Liver (tissue), 8 donors: ENCODE measurements at regions not wholly inside any gene's neighbourhood (a gene's known extent, or its start where the extent isn't known, plus 50 kb on each side); places are given as distances from the start of the nearest gene placed in this dataset.

Source experiments
- DNase-seq: peaks from one replicate; pipeline ENCODE4 v3.0.0-alpha.2; 2017; ENCODE audit warnings: low spot score
- H3K27ac ChIP-seq, 2 donors: one replicate each; pipeline ENCODE4 v1.7.0; 2013; ENCODE audit warnings: inconsistent platforms in 2 of 2, low read length in 2 of 2, control low read depth in 1 of 2, low read depth in 1 of 2, mild to moderate bottlenecking in 1 of 2
- H3K27me3 ChIP-seq, 4 donors: one replicate each; pipeline versions ENCODE4 v1.6.1 to v1.7.0; 2013; ENCODE audit warnings: low read length in 3 of 4, inconsistent platforms in 1 of 4, mild to moderate bottlenecking in 1 of 4, moderate library complexity in 1 of 4; ENCODE audit not compliant: control insufficient read depth in 4 of 4, insufficient read depth in 4 of 4
- H3K36me3 ChIP-seq, 4 donors: one replicate each; pipeline versions ENCODE4 v1.6.1 to v1.7.0; 2013; ENCODE audit warnings: low read length in 3 of 4, mild to moderate bottlenecking in 3 of 4, low read depth in 1 of 4, moderate library complexity in 1 of 4; ENCODE audit not compliant: control insufficient read depth in 4 of 4, insufficient read depth in 3 of 4
- H3K4me1 ChIP-seq, 4 donors: one replicate each; pipeline versions ENCODE4 v1.6.1 to v1.7.0; 2013; ENCODE audit warnings: low read length in 3 of 4, mild to moderate bottlenecking in 3 of 4, moderate library complexity in 1 of 4; ENCODE audit not compliant: control insufficient read depth in 4 of 4, insufficient read depth in 4 of 4
- H3K4me3 ChIP-seq, 3 donors: one replicate each; pipeline versions ENCODE4 v1.6.1 to v1.7.0; 2013; ENCODE audit warnings: low read length in 3 of 3, control low read depth in 1 of 3, low read depth in 1 of 3, mild to moderate bottlenecking in 1 of 3
- H3K9ac ChIP-seq, 2 donors: one replicate each; pipeline ENCODE4 v1.7.0; 2013; ENCODE audit warnings: low read length in 2 of 2, mild to moderate bottlenecking in 2 of 2, moderate library complexity in 2 of 2, control low read depth in 1 of 2, low read depth in 1 of 2
- H3K9me3 ChIP-seq, 4 donors: one replicate each; pipeline versions ENCODE4 v1.6.1 to v1.7.0; 2013; ENCODE audit warnings: low read length in 3 of 4; ENCODE audit not compliant: control insufficient read depth in 4 of 4
- CTCF ChIP-seq: fragments of 150-350 bp; IDR thresholded peaks from 2 replicates; pipeline ENCODE4 v1.5.1; 2017; ENCODE audit warnings: improper control_type of control experiment, low read depth, low read length; ENCODE audit not compliant: missing input control
- EGR1 ChIP-seq, 2 donors: IDR thresholded peaks; 2 replicates each; pipeline ENCODE4 v1.6.1; 2016 to 2018; ENCODE audit warnings: antibody characterized with exemption in 2 of 2, low read depth in 2 of 2
- FOXA2 ChIP-seq: IDR thresholded peaks from 2 replicates; pipeline ENCODE4 v1.6.1; 2016; ENCODE audit warnings: antibody characterized with exemption
- GABPA ChIP-seq, 2 donors: IDR thresholded peaks in 1 of 2; conservative IDR thresholded peaks in 1 of 2; 2 replicates each; pipeline ENCODE4 v1.6.1; 2016; ENCODE audit warnings: antibody characterized with exemption in 2 of 2, mild to moderate bottlenecking in 1 of 2, moderate library complexity in 1 of 2
- HNF4A ChIP-seq, 2 donors: conservative IDR thresholded peaks; 2 replicates each; pipeline ENCODE4 v1.6.1; 2016; ENCODE audit warnings: antibody characterized with exemption in 2 of 2, mild to moderate bottlenecking in 2 of 2
- HNF4G ChIP-seq: IDR thresholded peaks from 2 replicates; pipeline ENCODE4 v1.6.1; 2016; ENCODE audit warnings: antibody characterized with exemption
- JUND ChIP-seq, 2 donors: IDR thresholded peaks; 2 replicates each; pipeline ENCODE4 v1.6.1; 2016; ENCODE audit warnings: antibody characterized with exemption in 2 of 2
- MAX ChIP-seq: IDR thresholded peaks from 2 replicates; pipeline ENCODE4 v1.6.1; 2016; ENCODE audit warnings: antibody characterized with exemption
- RXRA ChIP-seq, 2 donors: IDR thresholded peaks; 2 replicates each; pipeline ENCODE4 v1.6.1; 2017 to 2018; ENCODE audit warnings: antibody characterized with exemption in 2 of 2, mild to moderate bottlenecking in 1 of 2
- SP1 ChIP-seq: IDR thresholded peaks from 2 replicates; pipeline ENCODE4 v1.6.1; 2018; ENCODE audit warnings: antibody characterized with exemption, mild to moderate bottlenecking
- TAF1 ChIP-seq: conservative IDR thresholded peaks from 2 replicates; pipeline ENCODE4 v1.6.1; 2016; ENCODE audit warnings: antibody characterized with exemption, mild to moderate bottlenecking
- YY1 ChIP-seq: IDR thresholded peaks from 2 replicates; pipeline ENCODE4 v1.6.1; 2016; ENCODE audit warnings: antibody characterized with exemption, mild to moderate bottlenecking
- WGBS: extraction: QIAGEN DNeasy Blood & Tissue Kit; methylation state at CpG from one replicate; pipeline ENCODE4 v1.1.7; 2013; 5-methylcytosine and 5-hydroxymethylcytosine counted together
- TF ChIP-seq, protein P1 (sequence below): IDR thresholded peaks from 2 replicates; pipeline ENCODE4 v1.6.1; 2016; ENCODE audit warnings: antibody characterized with exemption
- TF ChIP-seq, protein P2 (sequence below): IDR thresholded peaks from 2 replicates; pipeline ENCODE4 v1.6.1; 2016; ENCODE audit warnings: antibody characterized with exemption
- donor health status: healthy.
- donor health status: healthy.
- donor health status: healthy.
- donor health status: healthy.
- donor health status: healthy.

- H3K9ac ChIP-seq: no peak overlapping the region
- 82% methylated on average over 2 of the region's 2 CpGs for WGBS
- H3K4me1 ChIP-seq: no peaks in the 10 kb centered on the region
- no peaks in the 10 kb centered on the region for H3K36me3 ChIP-seq
- DNase-seq: no peak
- no peaks in the 10 kb centered on the region for H3K27me3 ChIP-seq
- H3K4me3 ChIP-seq: no peak overlapping the region
- no peaks in the 10 kb centered on the region for H3K9me3 ChIP-seq
- TF ChIP-seq MAX: no peak
- no peak for TF ChIP-seq GABPA (IDR thresholded peaks at IDR 0.05 in 1 of 2, conservative IDR thresholded peaks at IDR 0.05 in 1 of 2)
- no peak for TF ChIP-seq JUND (IDR thresholded peaks at IDR 0.05)
- TF ChIP-seq YY1: no peak
- no peak overlapping the region for H3K27ac ChIP-seq
Observed at GRCh38 chr16:64545768-64546167, 576.1 kb downstream of the CDH11 start.

GRCh38 chr16:64544859-64545258, 577.0 kb downstream of the CDH11 start:
- no peak for DNase-seq
- whole genome bisulfite sequencing: 51% methylated on average over 1 of the region's 1 CpG
- TF ChIP-seq RXRA (IDR thresholded peaks at IDR 0.05) (no peak), HNF4A (conservative IDR thresholded peaks at IDR 0.05) (no peak), YY1 (no peak), MAX (no peak), TAF1 (no peak), SP1 (no peak), EGR1 (IDR thresholded peaks at IDR 0.05; ENCODE audit: low read depth in 2 of 2) (no peak), CTCF (no peak), HNF4G (no peak)
- TF ChIP-seq, protein P1, sequence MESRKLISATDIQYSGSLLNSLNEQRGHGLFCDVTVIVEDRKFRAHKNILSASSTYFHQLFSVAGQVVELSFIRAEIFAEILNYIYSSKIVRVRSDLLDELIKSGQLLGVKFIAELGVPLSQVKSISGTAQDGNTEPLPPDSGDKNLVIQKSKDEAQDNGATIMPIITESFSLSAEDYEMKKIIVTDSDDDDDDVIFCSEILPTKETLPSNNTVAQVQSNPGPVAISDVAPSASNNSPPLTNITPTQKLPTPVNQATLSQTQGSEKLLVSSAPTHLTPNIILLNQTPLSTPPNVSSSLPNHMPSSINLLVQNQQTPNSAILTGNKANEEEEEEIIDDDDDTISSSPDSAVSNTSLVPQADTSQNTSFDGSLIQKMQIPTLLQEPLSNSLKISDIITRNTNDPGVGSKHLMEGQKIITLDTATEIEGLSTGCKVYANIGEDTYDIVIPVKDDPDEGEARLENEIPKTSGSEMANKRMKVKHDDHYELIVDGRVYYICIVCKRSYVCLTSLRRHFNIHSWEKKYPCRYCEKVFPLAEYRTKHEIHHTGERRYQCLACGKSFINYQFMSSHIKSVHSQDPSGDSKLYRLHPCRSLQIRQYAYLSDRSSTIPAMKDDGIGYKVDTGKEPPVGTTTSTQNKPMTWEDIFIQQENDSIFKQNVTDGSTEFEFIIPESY: no peak
- Histone ChIP-seq H3K27me3 (no peaks in the 10 kb centered on the region), H3K36me3 (no peaks in the 10 kb centered on the region), H3K9me3 (no peaks in the 10 kb centered on the region), H3K4me3 (no peak overlapping the region), H3K9ac (no peak overlapping the region), H3K4me1 (no peaks in the 10 kb centered on the region), H3K27ac (no peak overlapping the region)

DNA sequence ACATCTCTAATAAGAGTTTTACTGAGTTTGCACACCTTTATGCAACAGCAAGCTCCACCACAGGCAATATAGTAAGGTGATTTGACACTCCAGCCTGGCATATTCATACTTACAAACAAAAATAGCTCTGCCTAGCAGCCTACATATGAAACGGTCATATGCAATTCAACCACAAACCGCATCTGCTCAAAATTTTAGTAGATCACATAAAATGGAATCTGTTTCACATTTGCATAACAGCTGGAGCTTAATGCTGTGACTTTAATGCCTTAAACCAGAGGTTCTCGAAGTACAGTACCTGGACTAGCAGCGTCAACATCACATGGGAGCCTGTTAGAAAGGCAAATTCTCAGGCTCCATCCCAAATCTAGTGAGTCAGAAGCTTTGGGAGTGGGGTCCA, 578.4 kb downstream of the CDH11 start:
- WGBS: 76% methylated on average over 4 of the region's 4 CpGs
- no peak for DNase-seq
- Histone ChIP-seq H3K9ac (no peak overlapping the region), H3K4me1 (no peaks in the 10 kb centered on the region), H3K9me3 (no peaks in the 10 kb centered on the region), H3K4me3 (no peak overlapping the region), H3K36me3 (no peaks in the 10 kb centered on the region), H3K27ac (no peak overlapping the region), H3K27me3 (no peaks in the 10 kb centered on the region)
- TF ChIP-seq YY1 (no peak), EGR1 (IDR thresholded peaks at IDR 0.05; ENCODE audit: low read depth in 2 of 2) (no peak), GABPA (IDR thresholded peaks at IDR 0.05 in 1 of 2, conservative IDR thresholded peaks at IDR 0.05 in 1 of 2) (no peak), RXRA (IDR thresholded peaks at IDR 0.05) (no peak), SP1 (no peak), TAF1 (no peak), FOXA2 (no peak)
- TF ChIP-seq, protein P2, sequence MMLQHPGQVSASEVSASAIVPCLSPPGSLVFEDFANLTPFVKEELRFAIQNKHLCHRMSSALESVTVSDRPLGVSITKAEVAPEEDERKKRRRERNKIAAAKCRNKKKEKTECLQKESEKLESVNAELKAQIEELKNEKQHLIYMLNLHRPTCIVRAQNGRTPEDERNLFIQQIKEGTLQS: no peak
